Parathyroid adenoma (tissue), 2 donors: ENCODE measurements at regions not wholly inside any gene's neighbourhood (a gene's known extent, or its start where the extent isn't known, plus 50 kb on each side); places are given as distances from the start of the nearest gene placed in this dataset.

Source experiments
- H2AFZ ChIP-seq: fragments of 300-600 bp; sonication (generic); one replicate; pipeline ENCODE4 v1.7.0; 2017; ENCODE audit warnings: antibody characterized with exemption, mild to moderate bottlenecking
- H3K27ac ChIP-seq: fragments of 300-600 bp; sonication (generic); one replicate; pipeline ENCODE4 v1.7.0; 2017
- H3K27me3 ChIP-seq: fragments of 300-600 bp; sonication (generic); one replicate; pipeline ENCODE4 v1.7.0; 2017; ENCODE audit warnings: low read length; ENCODE audit not compliant: control insufficient read depth, insufficient read depth
- H3K36me3 ChIP-seq: fragments of 300-600 bp; sonication (generic); one replicate; pipeline ENCODE4 v1.7.0; 2017; ENCODE audit warnings: low read length; ENCODE audit not compliant: control insufficient read depth, insufficient read depth
- H3K4me1 ChIP-seq: fragments of 300-600 bp; sonication (generic); one replicate; pipeline ENCODE4 v1.7.0; 2017; ENCODE audit warnings: control low read depth
- H3K4me2 ChIP-seq: fragments of 300-600 bp; sonication (generic); one replicate; pipeline ENCODE4 v1.7.0; 2017; ENCODE audit warnings: low read length
- H3K4me3 ChIP-seq: fragments of 300-600 bp; sonication (generic); one replicate; pipeline ENCODE4 v1.7.0; 2017; ENCODE audit warnings: low read depth, low read length
- H3K79me2 ChIP-seq: fragments of 300-600 bp; sonication (generic); one replicate; pipeline ENCODE4 v1.7.0; 2017; ENCODE audit warnings: control low read depth
- H3K9ac ChIP-seq: fragments of 300-600 bp; sonication (generic); one replicate; pipeline ENCODE4 v1.7.0; 2017; ENCODE audit warnings: mild to moderate bottlenecking
- H3K9me3 ChIP-seq: fragments of 300-600 bp; sonication (generic); one replicate; pipeline ENCODE4 v1.7.0; 2017; ENCODE audit warnings: low read length; ENCODE audit not compliant: control insufficient read depth
- TF ChIP-seq, protein P1 (sequence below): fragments of 300-600 bp; sonication (generic); IDR thresholded peaks from one replicate; pipeline ENCODE4 v1.7.0; 2017; ENCODE audit warnings: antibody characterized with exemption, mild to moderate bottlenecking
- donor health status: primary hyperparathyroidism.

GRCh38 chr14:106850913-106851825, 1324.8 kb downstream of the TMEM121 start:
- no peak overlapping the region for H3K9ac ChIP-seq
- H3K4me1 ChIP-seq: no peaks in the 10 kb centered on the region
- H2AFZ ChIP-seq: no peak overlapping the region
- H3K79me2 ChIP-seq: no peaks in the 10 kb centered on the region
- H3K9me3 ChIP-seq: no peaks in the 10 kb centered on the region
- TF ChIP-seq, protein P1, sequence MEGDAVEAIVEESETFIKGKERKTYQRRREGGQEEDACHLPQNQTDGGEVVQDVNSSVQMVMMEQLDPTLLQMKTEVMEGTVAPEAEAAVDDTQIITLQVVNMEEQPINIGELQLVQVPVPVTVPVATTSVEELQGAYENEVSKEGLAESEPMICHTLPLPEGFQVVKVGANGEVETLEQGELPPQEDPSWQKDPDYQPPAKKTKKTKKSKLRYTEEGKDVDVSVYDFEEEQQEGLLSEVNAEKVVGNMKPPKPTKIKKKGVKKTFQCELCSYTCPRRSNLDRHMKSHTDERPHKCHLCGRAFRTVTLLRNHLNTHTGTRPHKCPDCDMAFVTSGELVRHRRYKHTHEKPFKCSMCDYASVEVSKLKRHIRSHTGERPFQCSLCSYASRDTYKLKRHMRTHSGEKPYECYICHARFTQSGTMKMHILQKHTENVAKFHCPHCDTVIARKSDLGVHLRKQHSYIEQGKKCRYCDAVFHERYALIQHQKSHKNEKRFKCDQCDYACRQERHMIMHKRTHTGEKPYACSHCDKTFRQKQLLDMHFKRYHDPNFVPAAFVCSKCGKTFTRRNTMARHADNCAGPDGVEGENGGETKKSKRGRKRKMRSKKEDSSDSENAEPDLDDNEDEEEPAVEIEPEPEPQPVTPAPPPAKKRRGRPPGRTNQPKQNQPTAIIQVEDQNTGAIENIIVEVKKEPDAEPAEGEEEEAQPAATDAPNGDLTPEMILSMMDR: no peak
- no peaks in the 10 kb centered on the region for H3K36me3 ChIP-seq
- H3K4me3 ChIP-seq: no peak overlapping the region
- H3K27ac ChIP-seq: no peak overlapping the region
- H3K27me3 ChIP-seq: no peaks in the 10 kb centered on the region
- H3K4me2 ChIP-seq: no peak overlapping the region

DNA sequence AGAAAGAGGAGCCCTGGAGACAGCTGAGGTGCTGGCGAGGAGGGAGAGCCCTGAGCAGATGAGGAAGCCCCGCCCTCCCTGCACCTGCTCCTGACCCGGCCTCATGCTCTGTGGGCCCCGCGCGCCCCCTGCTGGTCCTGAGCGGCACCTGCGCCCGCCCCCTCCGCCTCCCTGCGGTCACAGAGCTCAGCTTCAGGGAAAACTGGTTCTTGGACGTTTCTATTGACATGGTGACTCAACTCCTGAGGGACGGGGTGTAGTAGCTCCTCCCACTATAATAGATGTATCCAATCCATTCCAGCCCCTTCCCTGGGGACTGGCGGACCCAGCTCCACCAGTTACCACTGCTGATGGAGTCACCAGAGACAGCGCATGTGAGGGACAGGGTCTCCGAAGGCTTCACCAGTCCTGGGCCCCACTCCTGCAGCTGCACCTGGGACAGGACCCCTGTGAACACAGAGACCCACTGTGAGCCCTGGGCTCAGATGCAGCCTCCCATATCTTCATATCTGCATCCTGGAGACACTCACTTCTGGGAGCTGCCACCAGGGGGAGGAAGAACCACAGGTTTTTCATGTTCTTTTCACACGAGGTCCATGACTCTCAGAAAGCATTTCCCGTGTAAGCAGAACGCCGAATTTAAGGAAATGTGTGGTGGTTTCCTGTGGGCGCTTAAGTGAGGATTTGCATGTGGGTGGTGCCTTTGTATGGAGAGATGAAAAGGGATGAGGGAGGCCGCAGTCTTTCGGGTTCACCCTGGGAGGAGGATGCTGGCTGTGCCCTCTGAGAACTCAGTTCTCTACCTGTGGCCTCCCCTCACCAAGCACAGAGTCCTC, 1346.4 kb downstream of the TMEM121 start:
- no peak overlapping the region for H3K4me3 ChIP-seq
- H3K36me3 ChIP-seq: no peaks in the 10 kb centered on the region
- no peak overlapping the region for H2AFZ ChIP-seq
- TF ChIP-seq, protein P1: no peak
- no peaks in the 10 kb centered on the region for H3K79me2 ChIP-seq
- no peak overlapping the region for H3K4me2 ChIP-seq
- no peak overlapping the region for H3K9ac ChIP-seq
- H3K9me3 ChIP-seq: no peaks in the 10 kb centered on the region
- no peak overlapping the region for H3K27ac ChIP-seq
- no peaks in the 10 kb centered on the region for H3K4me1 ChIP-seq
- H3K27me3 ChIP-seq: no peaks in the 10 kb centered on the region

- Histone ChIP-seq H3K9me3 (no peaks in the 10 kb centered on the region), H3K27ac (no peak overlapping the region), H3K9ac (no peak overlapping the region), H3K4me1 (no peaks in the 10 kb centered on the region), H2AFZ (no peak overlapping the region), H3K27me3 (no peaks in the 10 kb centered on the region), H3K4me3 (no peak overlapping the region), H3K79me2 (no peaks in the 10 kb centered on the region), H3K36me3 (no peaks in the 10 kb centered on the region), H3K4me2 (no peak overlapping the region)
- TF ChIP-seq, protein P1: no peak
These were observed 1348.0 kb downstream of the TMEM121 start for GRCh38 chr14:106874350-106874749.

DNA sequence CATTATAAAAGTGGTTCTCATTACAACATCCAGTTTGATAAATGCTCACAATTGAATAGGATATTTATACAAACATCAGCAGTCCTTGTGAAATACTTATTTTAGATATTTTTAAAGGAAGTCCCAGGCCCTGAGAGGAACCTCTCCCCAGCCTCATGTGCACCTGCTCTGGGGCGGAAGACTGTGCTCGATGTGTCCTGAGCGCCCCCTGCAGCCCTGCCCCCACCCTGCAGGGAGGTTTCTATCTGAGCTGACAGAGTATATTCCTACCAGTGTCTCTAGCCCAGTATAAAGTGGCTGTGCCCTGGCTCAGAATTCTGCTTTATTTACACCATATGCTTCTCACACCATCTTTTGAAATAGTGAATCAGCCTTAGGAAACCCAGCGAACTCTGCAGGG, 1349.1 kb downstream of the TMEM121 start:
- H3K36me3 ChIP-seq: no peaks in the 10 kb centered on the region
- H3K4me3 ChIP-seq: no peak overlapping the region
- no peaks in the 10 kb centered on the region for H3K79me2 ChIP-seq
- no peak overlapping the region for H3K9ac ChIP-seq
- no peaks in the 10 kb centered on the region for H3K9me3 ChIP-seq
- no peaks in the 10 kb centered on the region for H3K27me3 ChIP-seq
- TF ChIP-seq, protein P1: no peak
- no peak overlapping the region for H3K27ac ChIP-seq
- no peak overlapping the region for H3K4me2 ChIP-seq
- H3K4me1 ChIP-seq: no peaks in the 10 kb centered on the region
- no peak overlapping the region for H2AFZ ChIP-seq
